Heart right ventricle (tissue), 16 donors: ENCODE measurements at regions not wholly inside any gene's neighbourhood (a gene's known extent, or its start where the extent isn't known, plus 50 kb on each side); places are given as distances from the start of the nearest gene placed in this dataset.

Source experiments
- ATAC-seq, 8 donors: fragments of 200-7000 bp; cut with Tn5 transposase; one replicate each; pipeline ENCODE4 v1.9.1; 2020; ENCODE audit warnings: mild to moderate bottlenecking in 8 of 8, moderate library complexity in 8 of 8, moderate number of reproducible peaks in 1 of 8
- DNase-seq, 2 donors: peaks; one replicate each; pipeline ENCODE4 v3.0.0-alpha.2; 2020
- H3K27ac ChIP-seq, 10 donors: fragments of 200-600 bp; sonication (generic) in 2 of 10; one replicate each; pipeline versions ENCODE4 v1.5.0 to v1.8.0; 2020 to 2022; ENCODE audit warnings: mild to moderate bottlenecking in 3 of 10
- H3K27me3 ChIP-seq, 7 donors: fragments of 200-600 bp; one replicate each; pipeline ENCODE4 v1.8.0; 2021 to 2022; ENCODE audit warnings: mild to moderate bottlenecking in 2 of 7
- H3K36me3 ChIP-seq, 9 donors: fragments of 200-600 bp; sonication (generic) in 1 of 9; one replicate each; pipeline versions ENCODE4 v1.5.0 to v1.8.0; 2020 to 2022; ENCODE audit warnings: mild to moderate bottlenecking in 2 of 9
- H3K4me1 ChIP-seq, 9 donors: fragments of 200-600 bp; sonication (generic) in 1 of 9; one replicate each; pipeline versions ENCODE4 v1.5.0 to v1.8.0; 2020 to 2022; ENCODE audit warnings: mild to moderate bottlenecking in 4 of 9
- H3K4me3 ChIP-seq, 10 donors: fragments of 200-600 bp; sonication (generic) in 2 of 10; one replicate each; pipeline versions ENCODE4 v1.5.0 to v1.8.0; 2020 to 2022; ENCODE audit warnings: mild to moderate bottlenecking in 7 of 10, moderate library complexity in 2 of 10
- H3K9me3 ChIP-seq, 11 donors: fragments of 200-600 bp in 10 of 11; sonication (generic) in 2 of 11; one replicate each; pipeline versions ENCODE4 v1.5.0 to v1.8.0; 2013 to 2022; ENCODE audit warnings: mild to moderate bottlenecking in 2 of 11, control low read depth in 1 of 11, moderate library complexity in 1 of 11
- WGBS, 2 donors: extraction: QIAGEN DNeasy Blood & Tissue Kit; methylation state at CpG; one replicate each; pipeline ENCODE4 v1.1.7; 2013; ENCODE audit warnings: inconsistent platforms in 1 of 2; 5-methylcytosine and 5-hydroxymethylcytosine counted together
- intact Hi-C, 10 donors: fragments of 100-400 bp; cut with DNase I; formaldehyde crosslinking; loops; one replicate each; pipeline versions ENCODE4 v1.11.1 to v1.14.2; 2022
- TF ChIP-seq, protein P1 (sequence below), 9 donors: fragments of 200-600 bp; sonication (generic) in 2 of 9; IDR thresholded peaks; one replicate each; pipeline versions ENCODE4 v1.5.0 to v1.8.0; 2021 to 2022; ENCODE audit warnings: antibody characterized with exemption in 9 of 9, mild to moderate bottlenecking in 5 of 9, moderate library complexity in 1 of 9
- donor health status: Arrhythmogenic right ventricular cardiomyopathy.
- donor health status: ischemic (EF 13 %, LVEDD 7.1; RV severe dilation, severe dysfunction).
- donor health status: healthy with polysubstance abuse.
- donor health status: DM: no; HTN: yes; CAD: no.
- donor health status: DM: no; HTN: no; CAD: no.
- donor health status: ischemic (EF 25% LVEDD 6.9; RV normal size, moderate dysfunction).
- donor health status: ischemic (EF 25% LVEDD 5.7; RV mildly dilated, moderate dysfunction).
- donor health status: healthy.
- donor health status: DM: yes; HTN: yes; CAD: no.
- donor health status: Ischemic cardiomyopathy.
- donor health status: ischemic (EF 35%, LVEDD 5.7; RV mildly dilated, moderate dysfunction).
- donor health status: nonischemic (EF 11% LVEDD 7.7; RV severe dilation, severe dysfunction).
- donor health status: DM: yes; HTN: yes; CAD: no.
- donor health status: PGD.
- donor health status: ischemic (EF 29% LVEDD 5.4; RV normal size, mild dysfunction).
- donor health status: nonischemic (EF 23%, LVEDD 6.1; RV moderate dilation, normal function).

DNA sequence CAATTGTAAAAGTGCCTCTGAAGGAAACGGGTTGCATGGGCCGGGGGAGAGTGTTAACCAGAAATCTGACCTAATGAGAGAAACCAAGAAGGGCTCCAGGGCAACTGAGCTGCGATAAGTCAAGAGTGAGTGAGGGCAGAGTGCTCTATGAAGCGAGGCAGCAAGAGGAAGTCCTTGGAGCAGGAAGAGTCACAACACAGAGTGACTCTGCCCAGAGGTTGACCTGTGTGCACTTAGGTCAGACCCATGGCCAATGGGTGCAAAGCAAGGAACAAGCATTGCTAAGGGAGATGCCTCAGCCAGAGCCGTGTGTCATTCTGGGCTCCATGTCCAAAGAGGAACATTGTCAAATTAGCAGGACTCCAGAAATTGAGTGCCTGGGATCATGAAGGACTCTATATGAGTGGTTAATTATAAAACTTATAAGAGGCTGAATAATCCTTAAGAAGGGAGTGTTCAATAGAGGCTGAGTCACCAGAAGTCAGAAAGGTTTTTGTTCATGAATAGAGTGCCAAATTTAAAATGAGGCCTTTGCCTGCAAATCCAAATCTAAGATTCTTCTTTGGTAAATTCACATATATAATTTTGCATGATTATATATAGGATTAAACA lies 438.5 kb downstream of the MED10 start:
- Histone ChIP-seq H3K9me3 (no peaks in the 10 kb centered on the region), H3K36me3 (no peaks in the 10 kb centered on the region), H3K27me3 (peaks cover 0 to 8% (median 0%) of the 10 kb centered on the region in 7 donors), H3K4me3 (no peak overlapping the region), H3K27ac (no peak overlapping the region), H3K4me1 (no peaks in the 10 kb centered on the region)
- no peak for ATAC-seq
- DNase-seq = no peak
- TF ChIP-seq, protein P1, sequence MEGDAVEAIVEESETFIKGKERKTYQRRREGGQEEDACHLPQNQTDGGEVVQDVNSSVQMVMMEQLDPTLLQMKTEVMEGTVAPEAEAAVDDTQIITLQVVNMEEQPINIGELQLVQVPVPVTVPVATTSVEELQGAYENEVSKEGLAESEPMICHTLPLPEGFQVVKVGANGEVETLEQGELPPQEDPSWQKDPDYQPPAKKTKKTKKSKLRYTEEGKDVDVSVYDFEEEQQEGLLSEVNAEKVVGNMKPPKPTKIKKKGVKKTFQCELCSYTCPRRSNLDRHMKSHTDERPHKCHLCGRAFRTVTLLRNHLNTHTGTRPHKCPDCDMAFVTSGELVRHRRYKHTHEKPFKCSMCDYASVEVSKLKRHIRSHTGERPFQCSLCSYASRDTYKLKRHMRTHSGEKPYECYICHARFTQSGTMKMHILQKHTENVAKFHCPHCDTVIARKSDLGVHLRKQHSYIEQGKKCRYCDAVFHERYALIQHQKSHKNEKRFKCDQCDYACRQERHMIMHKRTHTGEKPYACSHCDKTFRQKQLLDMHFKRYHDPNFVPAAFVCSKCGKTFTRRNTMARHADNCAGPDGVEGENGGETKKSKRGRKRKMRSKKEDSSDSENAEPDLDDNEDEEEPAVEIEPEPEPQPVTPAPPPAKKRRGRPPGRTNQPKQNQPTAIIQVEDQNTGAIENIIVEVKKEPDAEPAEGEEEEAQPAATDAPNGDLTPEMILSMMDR (IDR thresholded peaks at IDR 0.05) = no peak
- intact Hi-C loops = no loop called here
- 77 to 80% methylated on average over 5 of the region's 5 CpGs for WGBS, 2 donors

DNA sequence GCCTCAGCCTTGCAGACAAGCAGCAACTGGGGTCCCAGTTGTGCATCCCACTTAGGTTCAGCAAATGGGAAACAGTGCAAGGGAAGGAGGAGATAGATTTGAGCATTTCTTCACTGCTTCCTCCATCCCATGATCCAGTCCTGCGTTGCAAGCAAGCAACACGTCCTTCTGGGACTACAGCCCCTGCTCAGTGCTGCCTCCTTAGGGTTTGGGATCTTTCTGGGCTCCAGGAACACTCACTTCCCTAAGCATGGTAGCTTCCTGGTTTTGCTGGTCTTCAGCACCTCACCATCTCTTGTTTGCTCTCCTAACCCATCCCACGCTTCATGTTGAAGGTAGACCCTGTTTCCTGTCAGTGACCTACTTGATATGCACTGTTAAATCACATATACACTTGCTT lies 444.7 kb downstream of the MED10 start:
- H3K27ac ChIP-seq = no peak overlapping the region
- ATAC-seq (no peak), DNase-seq (no peak)
- WGBS, 2 donors = 62 to 73% methylated on average over 3 of the region's 3 CpGs
- peaks cover 0 to 10% (median 0%) of the 10 kb centered on the region in 7 donors for H3K27me3 ChIP-seq
- no peak overlapping the region for H3K4me3 ChIP-seq
- TF ChIP-seq, protein P1 (IDR thresholded peaks at IDR 0.05) = no peak
- intact Hi-C loops = no loop called here
- no peaks in the 10 kb centered on the region for H3K9me3 ChIP-seq
- no peaks in the 10 kb centered on the region for H3K36me3 ChIP-seq
- no peaks in the 10 kb centered on the region for H3K4me1 ChIP-seq

- ATAC-seq (no peak), DNase-seq (no peak)
- 86 to 88% methylated on average over 5 of the region's 5 CpGs for WGBS, 2 donors
- H3K27ac ChIP-seq = no peak overlapping the region
- H3K36me3 ChIP-seq = no peaks in the 10 kb centered on the region
- peaks cover 0 to 16% (median 0%) of the 10 kb centered on the region in 7 donors for H3K27me3 ChIP-seq
- no peaks in the 10 kb centered on the region for H3K4me1 ChIP-seq
- intact Hi-C loops = no loop called here
- H3K4me3 ChIP-seq = no peak overlapping the region
- TF ChIP-seq, protein P1 (IDR thresholded peaks at IDR 0.05) = no peak
- H3K9me3 ChIP-seq = no peaks in the 10 kb centered on the region
Observed at GRCh38 chr5:5932824-5933223, 445.5 kb downstream of the MED10 start.

GRCh38 chr5:5930561-5930960 lies 447.8 kb downstream of the MED10 start:
- no peak for DNase-seq
- Histone ChIP-seq H3K4me3 (no peak overlapping the region), H3K36me3 (no peaks in the 10 kb centered on the region), H3K9me3 (no peaks in the 10 kb centered on the region), H3K4me1 (no peaks in the 10 kb centered on the region), H3K27me3 (peaks cover 0 to 29% (median 7%) of the 10 kb centered on the region in 7 donors), H3K27ac (no peak overlapping the region)
- 88 to 91% methylated on average over 2 of the region's 2 CpGs for WGBS, 2 donors
- ATAC-seq = no peak
- intact Hi-C loops = no loop called here
- TF ChIP-seq, protein P1 (IDR thresholded peaks at IDR 0.05) = no peak
